ENCODE measurements at regions not wholly inside any gene's neighbourhood (a gene's known extent, or its start where the extent isn't known, plus 50 kb on each side); places are given as distances from the start of the nearest gene placed in this dataset.

- no peaks in the 10 kb centered on the region for H3K4me1 ChIP-seq (ENCODE audit: control insufficient read depth, insufficient read depth, low read length)
- H3K9ac ChIP-seq (ENCODE audit: low read length in 2 of 2) = no peak overlapping the region
- no peak overlapping the region for H3K27ac ChIP-seq (ENCODE audit: low read length)
- no peaks in the 10 kb centered on the region for H3K9me3 ChIP-seq (ENCODE audit: control insufficient read depth in 2 of 2, low read length in 2 of 2)
- H3K27me3 ChIP-seq (ENCODE audit: control insufficient read depth in 1 of 2, insufficient read depth in 2 of 2, low read length in 2 of 2) = peaks cover 0 to 2% of the 10 kb centered on the region in 2 donors
- H3K36me3 ChIP-seq (ENCODE audit: control insufficient read depth in 2 of 2, insufficient read depth in 2 of 2, low read length in 2 of 2) = no peaks in the 10 kb centered on the region
- no peak overlapping the region for H3K4me3 ChIP-seq (ENCODE audit: low read length in 2 of 2)
Measured at GRCh38 chr17:65406552-65406951, 154.9 kb downstream of the AXIN2 start.

- Histone ChIP-seq H3K9ac (ENCODE audit: low read length in 2 of 2) (no peak overlapping the region), H3K27ac (ENCODE audit: low read length) (no peak overlapping the region), H3K9me3 (ENCODE audit: control insufficient read depth in 2 of 2, low read length in 2 of 2) (no peaks in the 10 kb centered on the region), H3K4me3 (ENCODE audit: low read length in 2 of 2) (no peak overlapping the region), H3K4me1 (ENCODE audit: control insufficient read depth, insufficient read depth, low read length) (no peaks in the 10 kb centered on the region), H3K27me3 (ENCODE audit: control insufficient read depth in 1 of 2, insufficient read depth in 2 of 2, low read length in 2 of 2) (peaks cover 0 to 2% of the 10 kb centered on the region in 2 donors), H3K36me3 (ENCODE audit: control insufficient read depth in 2 of 2, insufficient read depth in 2 of 2, low read length in 2 of 2) (no peaks in the 10 kb centered on the region)
Measured at GRCh38 chr17:65405563-65405962, 155.9 kb downstream of the AXIN2 start.

GRCh38 chr17:65404761-65405160 is 156.7 kb downstream of the AXIN2 start:
- peaks cover 0 to 2% of the 10 kb centered on the region in 2 donors for H3K27me3 ChIP-seq (ENCODE audit: control insufficient read depth in 1 of 2, insufficient read depth in 2 of 2, low read length in 2 of 2)
- no peaks in the 10 kb centered on the region for H3K9me3 ChIP-seq (ENCODE audit: control insufficient read depth in 2 of 2, low read length in 2 of 2)
- H3K27ac ChIP-seq (ENCODE audit: low read length) = no peak overlapping the region
- no peak overlapping the region for H3K9ac ChIP-seq (ENCODE audit: low read length in 2 of 2)
- H3K4me1 ChIP-seq (ENCODE audit: control insufficient read depth, insufficient read depth, low read length) = no peaks in the 10 kb centered on the region
- H3K36me3 ChIP-seq (ENCODE audit: control insufficient read depth in 2 of 2, insufficient read depth in 2 of 2, low read length in 2 of 2) = no peaks in the 10 kb centered on the region
- no peak overlapping the region for H3K4me3 ChIP-seq (ENCODE audit: low read length in 2 of 2)

- Histone ChIP-seq H3K27me3 (ENCODE audit: control insufficient read depth in 1 of 2, insufficient read depth in 2 of 2, low read length in 2 of 2) (peaks cover 0 to 2% of the 10 kb centered on the region in 2 donors), H3K36me3 (ENCODE audit: control insufficient read depth in 2 of 2, insufficient read depth in 2 of 2, low read length in 2 of 2) (no peaks in the 10 kb centered on the region), H3K27ac (ENCODE audit: low read length) (no peak overlapping the region), H3K4me1 (ENCODE audit: control insufficient read depth, insufficient read depth, low read length) (no peaks in the 10 kb centered on the region), H3K9ac (ENCODE audit: low read length in 2 of 2) (no peak overlapping the region), H3K9me3 (ENCODE audit: control insufficient read depth in 2 of 2, low read length in 2 of 2) (no peaks in the 10 kb centered on the region), H3K4me3 (ENCODE audit: low read length in 2 of 2) (no peak overlapping the region)
Measured at GRCh38 chr17:65403626-65404025, 157.8 kb downstream of the AXIN2 start.

- Histone ChIP-seq H3K4me1 (ENCODE audit: control insufficient read depth, insufficient read depth, low read length) (no peaks in the 10 kb centered on the region), H3K27me3 (ENCODE audit: control insufficient read depth in 1 of 2, insufficient read depth in 2 of 2, low read length in 2 of 2) (peaks cover 0 to 2% of the 10 kb centered on the region in 2 donors), H3K9me3 (ENCODE audit: control insufficient read depth in 2 of 2, low read length in 2 of 2) (no peaks in the 10 kb centered on the region), H3K4me3 (ENCODE audit: low read length in 2 of 2) (no peak overlapping the region), H3K27ac (ENCODE audit: low read length) (no peak overlapping the region), H3K9ac (ENCODE audit: low read length in 2 of 2) (no peak overlapping the region), H3K36me3 (ENCODE audit: control insufficient read depth in 2 of 2, insufficient read depth in 2 of 2, low read length in 2 of 2) (no peaks in the 10 kb centered on the region)
Measured at GRCh38 chr17:65402513-65403496, 158.6 kb downstream of the AXIN2 start.

GRCh38 chr17:65401561-65401960 is 159.9 kb downstream of the AXIN2 start:
- Histone ChIP-seq H3K36me3 (ENCODE audit: control insufficient read depth in 2 of 2, insufficient read depth in 2 of 2, low read length in 2 of 2) (no peaks in the 10 kb centered on the region), H3K9me3 (ENCODE audit: control insufficient read depth in 2 of 2, low read length in 2 of 2) (no peaks in the 10 kb centered on the region), H3K27ac (ENCODE audit: low read length) (no peak overlapping the region), H3K9ac (ENCODE audit: low read length in 2 of 2) (no peak overlapping the region), H3K4me1 (ENCODE audit: control insufficient read depth, insufficient read depth, low read length) (no peaks in the 10 kb centered on the region), H3K4me3 (ENCODE audit: low read length in 2 of 2) (no peak overlapping the region), H3K27me3 (ENCODE audit: control insufficient read depth in 1 of 2, insufficient read depth in 2 of 2, low read length in 2 of 2) (peaks cover 0 to 2% of the 10 kb centered on the region in 2 donors)

GRCh38 chr17:65400701-65401100 is 160.7 kb downstream of the AXIN2 start:
- Histone ChIP-seq H3K27ac (ENCODE audit: low read length) (no peak overlapping the region), H3K4me1 (ENCODE audit: control insufficient read depth, insufficient read depth, low read length) (no peaks in the 10 kb centered on the region), H3K27me3 (ENCODE audit: control insufficient read depth in 1 of 2, insufficient read depth in 2 of 2, low read length in 2 of 2) (peaks cover 0 to 2% of the 10 kb centered on the region in 2 donors), H3K9ac (ENCODE audit: low read length in 2 of 2) (no peak overlapping the region), H3K4me3 (ENCODE audit: low read length in 2 of 2) (no peak overlapping the region), H3K36me3 (ENCODE audit: control insufficient read depth in 2 of 2, insufficient read depth in 2 of 2, low read length in 2 of 2) (no peaks in the 10 kb centered on the region), H3K9me3 (ENCODE audit: control insufficient read depth in 2 of 2, low read length in 2 of 2) (no peaks in the 10 kb centered on the region)

GRCh38 chr17:65398040-65398787 is 163.2 kb downstream of the AXIN2 start:
- H3K4me3 ChIP-seq (ENCODE audit: low read length in 2 of 2) = no peak overlapping the region
- peaks cover 0 to 2% of the 10 kb centered on the region in 2 donors for H3K9me3 ChIP-seq (ENCODE audit: control insufficient read depth in 2 of 2, low read length in 2 of 2)
- H3K27me3 ChIP-seq (ENCODE audit: control insufficient read depth in 1 of 2, insufficient read depth in 2 of 2, low read length in 2 of 2) = peaks cover 0 to 2% of the 10 kb centered on the region in 2 donors
- no peak overlapping the region for H3K9ac ChIP-seq (ENCODE audit: low read length in 2 of 2)
- no peaks in the 10 kb centered on the region for H3K36me3 ChIP-seq (ENCODE audit: control insufficient read depth in 2 of 2, insufficient read depth in 2 of 2, low read length in 2 of 2)
- no peak overlapping the region for H3K27ac ChIP-seq (ENCODE audit: low read length)
- H3K4me1 ChIP-seq (ENCODE audit: control insufficient read depth, insufficient read depth, low read length) = no peaks in the 10 kb centered on the region

GRCh38 chr17:65395924-65396323 is 165.5 kb downstream of the AXIN2 start:
- no peak overlapping the region for H3K4me3 ChIP-seq (ENCODE audit: low read length in 2 of 2)
- H3K27me3 ChIP-seq (ENCODE audit: control insufficient read depth in 1 of 2, insufficient read depth in 2 of 2, low read length in 2 of 2) = no peaks in the 10 kb centered on the region
- no peaks in the 10 kb centered on the region for H3K36me3 ChIP-seq (ENCODE audit: control insufficient read depth in 2 of 2, insufficient read depth in 2 of 2, low read length in 2 of 2)
- no peaks in the 10 kb centered on the region for H3K4me1 ChIP-seq (ENCODE audit: control insufficient read depth, insufficient read depth, low read length)
- H3K9me3 ChIP-seq (ENCODE audit: control insufficient read depth in 2 of 2, low read length in 2 of 2) = peaks cover 0 to 2% of the 10 kb centered on the region in 2 donors
- H3K9ac ChIP-seq (ENCODE audit: low read length in 2 of 2) = no peak overlapping the region
- no peak overlapping the region for H3K27ac ChIP-seq (ENCODE audit: low read length)

- H3K4me1 ChIP-seq (ENCODE audit: control insufficient read depth, insufficient read depth, low read length) = peaks cover 3% of the 10 kb centered on the region
- H3K36me3 ChIP-seq (ENCODE audit: control insufficient read depth in 2 of 2, insufficient read depth in 2 of 2, low read length in 2 of 2) = no peaks in the 10 kb centered on the region
- H3K27me3 ChIP-seq (ENCODE audit: control insufficient read depth in 1 of 2, insufficient read depth in 2 of 2, low read length in 2 of 2) = no peaks in the 10 kb centered on the region
- H3K27ac ChIP-seq (ENCODE audit: low read length) = no peak overlapping the region
- H3K4me3 ChIP-seq (ENCODE audit: low read length in 2 of 2) = no peak overlapping the region
- peaks cover 0 to 2% of the 10 kb centered on the region in 2 donors for H3K9me3 ChIP-seq (ENCODE audit: control insufficient read depth in 2 of 2, low read length in 2 of 2)
- H3K9ac ChIP-seq (ENCODE audit: low read length in 2 of 2) = no peak overlapping the region
Measured at GRCh38 chr17:65394811-65395472, 166.5 kb downstream of the AXIN2 start.
